ENCODE measurements at regions not wholly inside any gene's neighbourhood (a gene's known extent, or its start where the extent isn't known, plus 50 kb on each side); places are given as distances from the start of the nearest gene placed in this dataset.
"Not testable (repeated sequence)": the region's sequence is repeated elsewhere in the genome, so short reads cannot be mapped to it uniquely, and the experiment has no call there.

DNA sequence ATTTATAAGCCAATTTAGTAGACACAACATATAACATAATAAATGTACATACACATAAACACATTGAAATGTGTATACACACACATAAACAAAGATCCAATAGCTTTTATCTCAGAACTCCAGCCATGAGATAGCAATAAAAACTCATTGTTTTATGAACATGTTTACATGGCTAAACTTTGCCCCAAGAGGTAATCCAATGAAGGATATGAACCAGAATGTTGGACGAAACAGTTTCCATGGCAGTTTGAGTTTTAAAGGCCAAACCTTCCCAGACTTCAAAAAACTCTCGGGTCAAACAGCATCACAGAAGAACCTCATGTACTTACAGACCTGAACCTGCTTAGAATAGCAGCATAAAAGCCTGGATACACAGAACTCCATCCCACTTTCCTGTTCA lies 97.2 kb upstream of the WDR75 start:
- 95% methylated on average over 2 of the region's 2 CpGs for WGBS
- no peak for DNase-seq (ENCODE audit: low read depth in 6 of 9, low spot score in 9 of 9)
- Histone ChIP-seq H3K4me3 (ENCODE audit: low read length in 2 of 2) (no peak overlapping the region), H3K27me3 (ENCODE audit: control insufficient read depth in 2 of 2, insufficient read depth in 1 of 2, low read length in 1 of 2) (no peaks in the 10 kb centered on the region), H3K4me1 (ENCODE audit: control insufficient read depth in 2 of 2, insufficient read depth in 2 of 2, low read length in 2 of 2) (no peaks in the 10 kb centered on the region), H3K36me3 (ENCODE audit: control insufficient read depth in 2 of 2, insufficient read depth in 2 of 2, low read length in 1 of 2) (no peaks in the 10 kb centered on the region), H3K27ac (ENCODE audit: low read depth in 1 of 2, low read length in 1 of 2) (no peak overlapping the region), H3K9me3 (ENCODE audit: control insufficient read depth in 2 of 2, insufficient read depth in 1 of 2, low read length in 1 of 2) (peaks cover 2 to 13% of the 10 kb centered on the region in 2 donors)

DNA sequence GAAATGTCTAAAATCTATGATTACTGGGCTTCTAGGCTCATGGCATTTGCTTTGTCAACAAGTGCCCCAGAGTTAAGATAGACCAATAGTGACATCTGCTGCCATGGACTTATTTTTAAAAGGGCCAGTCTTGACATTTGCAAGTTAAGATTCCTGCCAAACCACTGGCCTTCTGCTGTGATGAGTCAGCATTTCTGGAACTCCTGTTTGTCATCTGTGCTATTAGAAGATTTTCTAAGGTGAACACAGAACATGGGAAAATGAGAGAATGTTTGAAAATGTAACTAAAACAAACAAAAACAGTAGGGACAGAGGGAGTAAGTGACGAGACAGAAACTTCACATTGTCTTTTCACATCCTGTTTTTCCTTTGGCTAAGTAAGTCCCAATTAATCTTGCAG lies 93.7 kb upstream of the WDR75 start:
- Histone ChIP-seq H3K36me3 (ENCODE audit: control insufficient read depth in 2 of 2, insufficient read depth in 2 of 2, low read length in 1 of 2) (no peaks in the 10 kb centered on the region), H3K27me3 (ENCODE audit: control insufficient read depth in 2 of 2, insufficient read depth in 1 of 2, low read length in 1 of 2) (no peaks in the 10 kb centered on the region), H3K4me1 (ENCODE audit: control insufficient read depth in 2 of 2, insufficient read depth in 2 of 2, low read length in 2 of 2) (no peaks in the 10 kb centered on the region), H3K27ac (ENCODE audit: low read depth in 1 of 2, low read length in 1 of 2) (no peak overlapping the region), H3K4me3 (ENCODE audit: low read length in 2 of 2) (no peak overlapping the region), H3K9me3 (ENCODE audit: control insufficient read depth in 2 of 2, insufficient read depth in 1 of 2, low read length in 1 of 2) (no peaks in the 10 kb centered on the region)
- peak in 4 of 9 donors; percentile 3 to 56 (median 16) for DNase-seq (ENCODE audit: low read depth in 6 of 9, low spot score in 9 of 9)
- WGBS = 68% methylated on average over 1 of the region's 1 CpG

DNA sequence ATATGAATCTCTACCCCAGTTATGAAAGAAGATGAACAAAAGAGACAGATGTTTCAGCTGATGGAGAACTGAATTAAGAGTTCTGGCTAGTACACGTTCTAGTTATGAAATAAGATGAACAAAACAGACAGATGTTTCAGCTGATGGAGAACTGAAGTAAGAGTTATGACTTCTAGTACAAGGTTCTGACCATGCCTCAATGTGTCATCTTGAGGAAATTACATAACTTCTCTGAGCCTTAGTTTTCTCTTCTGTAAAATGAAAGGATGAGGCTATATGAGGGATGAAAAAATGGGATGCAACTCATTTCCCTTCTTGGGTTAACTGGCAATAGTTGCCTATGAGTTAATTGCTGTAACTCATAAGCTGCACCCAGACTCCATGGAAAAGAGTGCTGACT lies 92.9 kb upstream of the WDR75 start:
- no peaks in the 10 kb centered on the region for H3K9me3 ChIP-seq (ENCODE audit: control insufficient read depth in 2 of 2, insufficient read depth in 1 of 2, low read length in 1 of 2)
- H3K27me3 ChIP-seq (ENCODE audit: control insufficient read depth in 2 of 2, insufficient read depth in 1 of 2, low read length in 1 of 2) = no peaks in the 10 kb centered on the region
- WGBS = 93% methylated on average over 1 of the region's 1 CpG
- H3K36me3 ChIP-seq (ENCODE audit: control insufficient read depth in 2 of 2, insufficient read depth in 2 of 2, low read length in 1 of 2) = no peaks in the 10 kb centered on the region
- H3K27ac ChIP-seq (ENCODE audit: low read depth in 1 of 2, low read length in 1 of 2) = no peak overlapping the region
- H3K4me3 ChIP-seq (ENCODE audit: low read length in 2 of 2) = no peak overlapping the region
- DNase-seq (ENCODE audit: low read depth in 6 of 9, low spot score in 9 of 9) = no peak
- no peaks in the 10 kb centered on the region for H3K4me1 ChIP-seq (ENCODE audit: control insufficient read depth in 2 of 2, insufficient read depth in 2 of 2, low read length in 2 of 2)

DNA sequence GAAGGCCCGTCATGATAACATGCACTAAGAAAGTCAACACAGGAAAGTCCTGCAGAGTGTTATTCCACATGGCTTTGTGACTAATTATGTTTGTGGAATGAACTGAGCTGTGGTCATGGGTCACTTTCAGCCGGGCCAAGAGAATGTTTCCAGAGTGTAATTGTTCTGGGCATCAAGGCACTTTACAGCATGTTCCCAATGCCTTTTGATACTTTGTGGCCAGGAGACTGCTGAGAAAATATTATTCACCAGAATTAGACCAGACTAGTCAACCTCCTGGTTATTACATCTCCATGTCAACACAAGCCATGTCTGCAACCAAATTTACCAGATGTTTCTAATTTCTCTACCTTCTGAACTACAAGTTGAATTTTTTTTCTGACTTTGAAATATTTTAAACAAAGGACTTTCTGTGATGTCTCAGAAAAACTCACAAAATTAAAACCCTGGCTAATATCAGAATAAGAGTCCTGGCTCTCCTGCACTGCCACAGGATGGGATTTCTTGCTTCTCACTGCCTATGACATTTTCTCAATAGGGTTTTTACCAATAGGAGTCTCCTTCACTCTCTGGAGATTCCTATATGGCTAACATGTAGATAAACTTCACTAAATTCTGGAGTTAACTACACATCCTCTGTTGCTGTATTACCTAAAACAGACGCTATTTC lies 90.6 kb upstream of the WDR75 start:
- Histone ChIP-seq H3K27me3 (ENCODE audit: control insufficient read depth in 2 of 2, insufficient read depth in 1 of 2, low read length in 1 of 2) (no peaks in the 10 kb centered on the region), H3K9me3 (ENCODE audit: control insufficient read depth in 2 of 2, insufficient read depth in 1 of 2, low read length in 1 of 2) (no peaks in the 10 kb centered on the region), H3K4me3 (ENCODE audit: low read length in 2 of 2) (no peak overlapping the region), H3K27ac (ENCODE audit: low read depth in 1 of 2, low read length in 1 of 2) (no peak overlapping the region), H3K36me3 (ENCODE audit: control insufficient read depth in 2 of 2, insufficient read depth in 2 of 2, low read length in 1 of 2) (no peaks in the 10 kb centered on the region), H3K4me1 (ENCODE audit: control insufficient read depth in 2 of 2, insufficient read depth in 2 of 2, low read length in 2 of 2) (no peaks in the 10 kb centered on the region)
- WGBS = 77% methylated on average over 3 of the region's 3 CpGs
- DNase-seq (ENCODE audit: low read depth in 6 of 9, low spot score in 9 of 9) = no peak

DNA sequence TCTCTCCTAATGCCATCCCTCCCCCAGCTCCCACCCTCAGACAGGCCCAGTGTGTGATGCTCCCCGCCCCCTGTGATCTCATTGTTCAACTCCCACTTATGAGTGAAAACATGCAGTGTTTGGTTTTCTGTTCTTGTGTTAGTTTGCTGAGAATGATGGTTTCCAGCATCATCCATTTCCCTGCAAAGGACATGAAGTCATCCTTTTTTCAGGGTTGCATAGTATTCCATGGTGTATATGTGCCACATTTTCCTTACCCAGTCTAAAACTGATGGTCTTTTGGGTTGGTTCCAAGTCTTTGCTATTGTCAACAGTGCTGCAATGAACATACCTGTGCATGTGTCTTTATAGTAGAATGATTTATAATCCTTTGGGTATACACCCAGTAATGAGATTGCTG lies 89.3 kb upstream of the WDR75 start:
- H3K4me1 ChIP-seq (ENCODE audit: control insufficient read depth in 2 of 2, insufficient read depth in 2 of 2, low read length in 2 of 2); DNase-seq (ENCODE audit: low read depth in 6 of 9, low spot score in 9 of 9); H3K36me3 ChIP-seq (ENCODE audit: control insufficient read depth in 2 of 2, insufficient read depth in 2 of 2, low read length in 1 of 2); H3K9me3 ChIP-seq (ENCODE audit: control insufficient read depth in 2 of 2, insufficient read depth in 1 of 2, low read length in 1 of 2); H3K27ac ChIP-seq (ENCODE audit: low read depth in 1 of 2, low read length in 1 of 2); H3K27me3 ChIP-seq (ENCODE audit: control insufficient read depth in 2 of 2, insufficient read depth in 1 of 2, low read length in 1 of 2); H3K4me3 ChIP-seq (ENCODE audit: low read length in 2 of 2): not testable (repeated sequence)
- 100% methylated on average over 1 of the region's 1 CpG for WGBS

DNA sequence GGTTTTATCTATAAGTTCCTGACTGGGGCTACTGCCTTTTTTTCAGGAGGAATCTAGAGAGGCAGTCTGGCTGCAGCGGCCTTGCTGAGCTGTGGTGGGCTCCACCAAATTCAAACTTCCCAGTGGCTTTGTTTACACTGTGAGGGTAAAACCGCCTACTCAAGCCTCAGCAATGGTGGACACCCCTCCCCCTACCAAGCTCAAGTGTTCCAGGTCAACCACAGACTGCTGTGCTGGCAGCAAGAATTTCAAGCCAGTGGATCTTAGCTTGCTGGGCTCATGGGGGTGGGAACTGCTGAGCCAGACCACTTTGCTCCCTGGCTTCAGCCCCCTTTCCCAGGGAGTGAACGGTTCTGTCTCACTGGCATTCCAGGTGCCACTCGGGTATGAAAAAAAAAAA lies 83.9 kb upstream of the WDR75 start:
- not testable (repeated sequence) for H3K9me3 ChIP-seq (ENCODE audit: control insufficient read depth in 2 of 2, insufficient read depth in 1 of 2, low read length in 1 of 2); H3K27ac ChIP-seq (ENCODE audit: low read depth in 1 of 2, low read length in 1 of 2)
- WGBS = 97% methylated on average over 4 of the region's 4 CpGs

DNA sequence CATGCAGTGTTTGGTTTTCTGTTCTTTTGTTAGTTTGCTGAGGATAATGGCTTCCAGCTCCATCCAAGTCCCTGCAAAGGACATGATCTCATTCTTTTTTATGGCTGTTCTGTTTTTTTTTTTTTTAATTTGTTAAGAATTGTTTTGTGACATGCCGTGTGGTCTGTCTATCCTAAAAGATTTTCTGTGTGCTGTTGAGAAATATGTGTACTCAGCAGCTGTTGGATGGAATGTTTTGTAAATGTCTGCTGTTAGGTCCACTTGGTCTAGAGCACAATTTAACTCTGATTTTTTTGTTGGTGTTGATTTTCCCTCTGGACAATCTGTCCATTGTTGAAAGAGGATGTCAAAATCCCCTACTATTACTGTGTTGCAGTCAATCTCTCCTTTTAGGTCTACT lies 80.4 kb upstream of the WDR75 start:
- no peak for DNase-seq (ENCODE audit: low read depth in 6 of 9, low spot score in 9 of 9)
- no peaks in the 10 kb centered on the region for H3K36me3 ChIP-seq (ENCODE audit: control insufficient read depth in 2 of 2, insufficient read depth in 2 of 2, low read length in 1 of 2)
- no peaks in the 10 kb centered on the region for H3K27me3 ChIP-seq (ENCODE audit: control insufficient read depth in 2 of 2, insufficient read depth in 1 of 2, low read length in 1 of 2)
- H3K4me1 ChIP-seq (ENCODE audit: control insufficient read depth in 2 of 2, insufficient read depth in 2 of 2, low read length in 2 of 2) = no peaks in the 10 kb centered on the region
- H3K4me3 ChIP-seq (ENCODE audit: low read length in 2 of 2) = no peak overlapping the region
- H3K9me3 ChIP-seq (ENCODE audit: control insufficient read depth in 2 of 2, insufficient read depth in 1 of 2, low read length in 1 of 2) = no peaks in the 10 kb centered on the region
- no peak overlapping the region for H3K27ac ChIP-seq (ENCODE audit: low read depth in 1 of 2, low read length in 1 of 2)
- WGBS = 95% methylated on average over 1 of the region's 1 CpG

More for the DNA sequence above, 83.9 kb upstream of the WDR75 start:
- H3K36me3 ChIP-seq (ENCODE audit: control insufficient read depth in 2 of 2, insufficient read depth in 2 of 2, low read length in 1 of 2); DNase-seq (ENCODE audit: low read depth in 6 of 9, low spot score in 9 of 9); H3K27me3 ChIP-seq (ENCODE audit: control insufficient read depth in 2 of 2, insufficient read depth in 1 of 2, low read length in 1 of 2); H3K4me1 ChIP-seq (ENCODE audit: control insufficient read depth in 2 of 2, insufficient read depth in 2 of 2, low read length in 2 of 2); H3K4me3 ChIP-seq (ENCODE audit: low read length in 2 of 2): not testable (repeated sequence)

DNA sequence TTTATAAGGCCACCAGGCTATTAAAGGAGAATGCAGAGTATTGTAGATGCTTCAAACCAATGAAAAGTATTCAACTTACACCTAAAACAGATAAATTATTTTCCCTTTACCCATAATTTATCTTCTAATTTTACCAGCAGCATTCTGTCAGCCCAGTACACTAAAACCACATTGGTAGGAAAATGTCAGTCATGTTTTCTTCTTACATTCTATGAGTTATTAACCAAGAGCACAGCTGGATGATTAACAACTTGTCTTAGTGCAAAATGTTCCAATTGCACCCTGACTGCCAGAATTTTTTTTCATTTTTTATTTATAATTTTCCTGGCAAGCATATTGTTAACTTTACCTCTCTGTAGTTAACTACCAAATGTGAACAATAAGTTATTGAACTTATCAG lies 79.0 kb upstream of the WDR75 start:
- Histone ChIP-seq H3K27me3 (ENCODE audit: control insufficient read depth in 2 of 2, insufficient read depth in 1 of 2, low read length in 1 of 2) (no peaks in the 10 kb centered on the region), H3K36me3 (ENCODE audit: control insufficient read depth in 2 of 2, insufficient read depth in 2 of 2, low read length in 1 of 2) (no peaks in the 10 kb centered on the region), H3K27ac (ENCODE audit: low read depth in 1 of 2, low read length in 1 of 2) (no peak overlapping the region), H3K9me3 (ENCODE audit: control insufficient read depth in 2 of 2, insufficient read depth in 1 of 2, low read length in 1 of 2) (no peaks in the 10 kb centered on the region), H3K4me3 (ENCODE audit: low read length in 2 of 2) (no peak overlapping the region), H3K4me1 (ENCODE audit: control insufficient read depth in 2 of 2, insufficient read depth in 2 of 2, low read length in 2 of 2) (no peaks in the 10 kb centered on the region)
- no peak for DNase-seq (ENCODE audit: low read depth in 6 of 9, low spot score in 9 of 9)

DNA sequence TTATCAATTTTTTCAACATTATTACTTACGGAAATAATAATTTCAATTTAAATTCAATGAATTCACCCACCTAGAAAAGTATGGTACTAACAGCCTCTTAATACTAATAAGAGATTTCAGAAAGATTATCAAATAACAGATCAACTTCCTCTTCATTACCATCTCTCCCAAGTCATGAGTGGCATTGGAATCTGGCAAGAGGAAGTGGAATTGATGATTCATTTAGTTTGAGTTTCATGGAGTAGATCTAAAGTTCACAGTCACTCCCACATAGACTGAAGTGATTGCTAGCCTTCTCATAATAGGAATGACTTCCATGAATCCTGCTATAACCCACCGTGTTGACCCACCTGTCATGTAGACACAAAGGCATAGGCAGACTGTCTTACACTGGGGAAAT lies 77.7 kb upstream of the WDR75 start:
- Histone ChIP-seq H3K4me1 (ENCODE audit: control insufficient read depth in 2 of 2, insufficient read depth in 2 of 2, low read length in 2 of 2) (no peaks in the 10 kb centered on the region), H3K36me3 (ENCODE audit: control insufficient read depth in 2 of 2, insufficient read depth in 2 of 2, low read length in 1 of 2) (no peaks in the 10 kb centered on the region), H3K4me3 (ENCODE audit: low read length in 2 of 2) (no peak overlapping the region), H3K27ac (ENCODE audit: low read depth in 1 of 2, low read length in 1 of 2) (no peak overlapping the region), H3K9me3 (ENCODE audit: control insufficient read depth in 2 of 2, insufficient read depth in 1 of 2, low read length in 1 of 2) (no peaks in the 10 kb centered on the region), H3K27me3 (ENCODE audit: control insufficient read depth in 2 of 2, insufficient read depth in 1 of 2, low read length in 1 of 2) (no peaks in the 10 kb centered on the region)
- no peak for DNase-seq (ENCODE audit: low read depth in 6 of 9, low spot score in 9 of 9)
- 98% methylated on average over 2 of the region's 2 CpGs for WGBS

DNA sequence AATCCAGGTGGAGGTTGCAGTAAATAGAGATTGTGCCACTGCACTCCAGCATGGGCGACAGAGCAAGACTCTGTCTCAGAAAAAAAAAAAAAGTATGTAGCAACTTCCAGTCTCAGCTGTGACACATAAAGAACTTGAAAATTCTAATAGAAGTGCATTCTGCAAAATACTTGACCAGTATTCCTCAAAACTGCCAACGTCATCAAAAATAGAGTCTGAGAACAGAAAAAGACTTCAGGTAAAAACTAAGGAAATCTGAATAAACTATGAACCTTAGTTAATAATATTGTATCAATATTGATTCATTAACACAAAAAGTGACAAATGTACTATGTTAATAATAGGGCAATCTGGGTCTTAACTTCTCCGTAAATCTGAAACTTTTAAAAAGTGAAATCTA lies 76.7 kb upstream of the WDR75 start:
- DNase-seq (ENCODE audit: low read depth in 6 of 9, low spot score in 9 of 9) = no peak
- H3K9me3 ChIP-seq (ENCODE audit: control insufficient read depth in 2 of 2, insufficient read depth in 1 of 2, low read length in 1 of 2) = no peaks in the 10 kb centered on the region
- H3K27me3 ChIP-seq (ENCODE audit: control insufficient read depth in 2 of 2, insufficient read depth in 1 of 2, low read length in 1 of 2) = no peaks in the 10 kb centered on the region
- H3K4me1 ChIP-seq (ENCODE audit: control insufficient read depth in 2 of 2, insufficient read depth in 2 of 2, low read length in 2 of 2) = no peaks in the 10 kb centered on the region
- no peak overlapping the region for H3K27ac ChIP-seq (ENCODE audit: low read depth in 1 of 2, low read length in 1 of 2)
- H3K36me3 ChIP-seq (ENCODE audit: control insufficient read depth in 2 of 2, insufficient read depth in 2 of 2, low read length in 1 of 2) = no peaks in the 10 kb centered on the region
- H3K4me3 ChIP-seq (ENCODE audit: low read length in 2 of 2) = no peak overlapping the region
- WGBS = 99% methylated on average over 3 of the region's 3 CpGs

Data from thymus (tissue), 11 donors.